GM12875 (cell line): ENCODE measurements at regions not wholly inside any gene's neighbourhood (a gene's known extent, or its start where the extent isn't known, plus 50 kb on each side); places are given as distances from the start of the nearest gene placed in this dataset.
"Not testable (repeated sequence)": the region's sequence is repeated elsewhere in the genome, so short reads cannot be mapped to it uniquely, and the experiment has no call there.

Experiments
- H3K4me3 ChIP-seq: one replicate; pipeline ENCODE4 v1.5.1; 2011; ENCODE audit warnings: low read depth, low read length, control low read depth
- CTCF ChIP-seq: IDR thresholded peaks from 2 replicates; pipeline ENCODE4 v1.5.1; 2011; ENCODE audit warnings: low read depth, mild to moderate bottlenecking, control low read depth, inconsistent platforms, low read length, moderate library complexity, borderline replicate concordance; ENCODE audit not compliant: insufficient read depth

GRCh38 chr5:143594902-143595818 is 191.7 kb upstream of the NR3C1 start:
- TF ChIP-seq CTCF = no peak
- no peak overlapping the region for H3K4me3 ChIP-seq

- no peak for TF ChIP-seq CTCF
Observed at GRCh38 chr5:143593723-143594122, 190.2 kb upstream of the NR3C1 start.

GRCh38 chr5:143592648-143593047 is 189.2 kb upstream of the NR3C1 start:
- H3K4me3 ChIP-seq = no peak overlapping the region
- no peak for TF ChIP-seq CTCF

More at GRCh38 chr5:143593723-143594122, 190.2 kb upstream of the NR3C1 start:
- no peak overlapping the region for H3K4me3 ChIP-seq

GRCh38 chr5:143588933-143589662 is 185.6 kb upstream of the NR3C1 start:
- TF ChIP-seq CTCF = no peak
- no peak overlapping the region for H3K4me3 ChIP-seq

GRCh38 chr5:143588121-143588520 is 184.6 kb upstream of the NR3C1 start:
- H3K4me3 ChIP-seq = not testable (repeated sequence)

- no peak overlapping the region for H3K4me3 ChIP-seq
- no peak for TF ChIP-seq CTCF
Observed at GRCh38 chr5:143586781-143587362, 183.4 kb upstream of the NR3C1 start.

GRCh38 chr5:143585970-143586369 is 182.5 kb upstream of the NR3C1 start:
- no peak overlapping the region for H3K4me3 ChIP-seq

More at GRCh38 chr5:143585970-143586369, 182.5 kb upstream of the NR3C1 start:
- no peak for TF ChIP-seq CTCF
